WERI-Rb-1 (cell line): ENCODE measurements at regions not wholly inside any gene's neighbourhood (a gene's known extent, or its start where the extent isn't known, plus 50 kb on each side); places are given as distances from the start of the nearest gene placed in this dataset.

Source experiments
- DNase-seq: peaks from one replicate; pipeline ENCODE4 v3.0.0-alpha.2; 2020
- H3K27ac ChIP-seq: fragments of 250-450 bp; sonication (Bioruptor Pico); 2 replicates; pipeline ENCODE4 v1.5.1; 2020; ENCODE audit warnings: mild to moderate bottlenecking, moderate library complexity
- H3K27me3 ChIP-seq: fragments of 250-450 bp; sonication (Bioruptor Pico); 2 replicates; pipeline ENCODE4 v1.5.1; 2021; ENCODE audit warnings: mild to moderate bottlenecking, low read depth, moderate library complexity; ENCODE audit not compliant: insufficient read depth, severe bottlenecking
- H3K36me3 ChIP-seq: fragments of 250-450 bp; sonication (Bioruptor Pico); 2 replicates; pipeline ENCODE4 v1.5.1; 2020; ENCODE audit warnings: mild to moderate bottlenecking, moderate library complexity
- H3K4me3 ChIP-seq: 2 replicates; pipeline ENCODE4 v1.5.1; 2011; ENCODE audit warnings: low read depth, mild to moderate bottlenecking, control low read depth, low read length
- H3K9me3 ChIP-seq: fragments of 250-450 bp; sonication (Bioruptor Pico); 2 replicates; pipeline ENCODE4 v1.5.1; 2021; ENCODE audit warnings: mild to moderate bottlenecking, moderate library complexity; ENCODE audit not compliant: severe bottlenecking
- CTCF ChIP-seq: IDR thresholded peaks from 2 replicates; pipeline ENCODE4 v1.5.1; 2011; ENCODE audit warnings: low read depth, mild to moderate bottlenecking, control low read depth, inconsistent platforms, low read length

GRCh38 chr22:49548356-49549202 lies 279.1 kb downstream of the BRD1 start:
- Histone ChIP-seq H3K27me3 (no peaks in the 10 kb centered on the region), H3K27ac (no peak overlapping the region), H3K36me3 (no peaks in the 10 kb centered on the region), H3K9me3 (peaks cover 5% of the 10 kb centered on the region), H3K4me3 (no peak overlapping the region)
- peak; percentile 62 for TF ChIP-seq CTCF
- DNase-seq, result peak; percentile 43

- DNase-seq, result no peak
- Histone ChIP-seq H3K9me3 (peaks cover 5% of the 10 kb centered on the region), H3K36me3 (no peaks in the 10 kb centered on the region), H3K27ac (no peak overlapping the region), H3K27me3 (no peaks in the 10 kb centered on the region), H3K4me3 (no peak overlapping the region)
- no peak for TF ChIP-seq CTCF
These were observed 279.9 kb downstream of the BRD1 start for GRCh38 chr22:49547751-49548239.

- no peak for DNase-seq
- no peak overlapping the region for H3K27ac ChIP-seq
- TF ChIP-seq CTCF, result no peak
- peaks cover 5% of the 10 kb centered on the region for H3K9me3 ChIP-seq
- no peaks in the 10 kb centered on the region for H3K36me3 ChIP-seq
- no peaks in the 10 kb centered on the region for H3K27me3 ChIP-seq
- H3K4me3 ChIP-seq, result no peak overlapping the region
These were observed 280.7 kb downstream of the BRD1 start for GRCh38 chr22:49546811-49547585.

- no peak for TF ChIP-seq CTCF
These were observed 282.1 kb downstream of the BRD1 start for GRCh38 chr22:49545606-49546005.

GRCh38 chr22:49544286-49544685 lies 283.4 kb downstream of the BRD1 start:
- H3K27ac ChIP-seq, result no peak overlapping the region
- H3K27me3 ChIP-seq, result no peaks in the 10 kb centered on the region
- no peak for DNase-seq
- H3K4me3 ChIP-seq, result no peak overlapping the region
- H3K9me3 ChIP-seq, result no peaks in the 10 kb centered on the region
- no peak for TF ChIP-seq CTCF
- H3K36me3 ChIP-seq, result no peaks in the 10 kb centered on the region

More at GRCh38 chr22:49545606-49546005, 282.1 kb downstream of the BRD1 start:
- Histone ChIP-seq H3K27me3 (no peaks in the 10 kb centered on the region), H3K36me3 (no peaks in the 10 kb centered on the region), H3K27ac (no peak overlapping the region), H3K9me3 (no peaks in the 10 kb centered on the region), H3K4me3 (no peak overlapping the region)
- DNase-seq, result no peak
